ENCODE measurements at regions not wholly inside any gene's neighbourhood (a gene's known extent, or its start where the extent isn't known, plus 50 kb on each side); places are given as distances from the start of the nearest gene placed in this dataset.

- Histone ChIP-seq H3K79me2 (ENCODE audit: insufficient read depth, low read length) (no peaks in the 10 kb centered on the region), H3K27me3 (ENCODE audit: insufficient read depth, low read length, poor library complexity) (no peaks in the 10 kb centered on the region), H3K36me3 (ENCODE audit: insufficient read depth, low read length) (no peaks in the 10 kb centered on the region), H3K4me3 (ENCODE audit: low read depth in 1 of 2, low read length in 2 of 2) (no peak overlapping the region), H3K27ac (ENCODE audit: low read length) (no peak overlapping the region), H2AFZ (ENCODE audit: low read depth, low read length) (no peak overlapping the region), H3K4me2 (ENCODE audit: insufficient read depth, low read length) (no peak overlapping the region), H3K9ac (ENCODE audit: low read depth, low read length) (no peak overlapping the region), H3K9me3 (ENCODE audit: insufficient read depth, low read length, severe bottlenecking) (no peaks in the 10 kb centered on the region), H4K20me1 (ENCODE audit: insufficient read depth, low read length) (no peaks in the 10 kb centered on the region), H3K4me1 (ENCODE audit: insufficient read depth, low read length) (peaks cover 10% of the 10 kb centered on the region; the same call in 1 of the 2 replicates)
- ATAC-seq (ENCODE audit: insufficient read depth, low read depth) (no peak), DNase-seq (no peak)
- TF ChIP-seq CTCF (IDR thresholded peaks at IDR 0.05; ENCODE audit: borderline replicate concordance, extremely low read depth, low read length, poor library complexity, severe bottlenecking) (no peak), EZH2 (IDR thresholded peaks at IDR 0.05; ENCODE audit: borderline replicate concordance, low read depth, low read length, severe bottlenecking) (no peak)
Observed at GRCh38 chrX:120740072-120740471, 110.2 kb upstream of the C1GALT1C1 start.

GRCh38 chrX:120739300-120739699 is 109.4 kb upstream of the C1GALT1C1 start:
- Histone ChIP-seq H3K27ac (ENCODE audit: low read length) (no peak overlapping the region), H3K36me3 (ENCODE audit: insufficient read depth, low read length) (no peaks in the 10 kb centered on the region), H3K4me1 (ENCODE audit: insufficient read depth, low read length) (peaks cover 10% of the 10 kb centered on the region; the same call in 1 of the 2 replicates), H3K4me3 (ENCODE audit: low read depth in 1 of 2, low read length in 2 of 2) (no peak overlapping the region), H4K20me1 (ENCODE audit: insufficient read depth, low read length) (no peaks in the 10 kb centered on the region), H3K27me3 (ENCODE audit: insufficient read depth, low read length, poor library complexity) (no peaks in the 10 kb centered on the region), H2AFZ (ENCODE audit: low read depth, low read length) (no peak overlapping the region), H3K79me2 (ENCODE audit: insufficient read depth, low read length) (no peaks in the 10 kb centered on the region), H3K9me3 (ENCODE audit: insufficient read depth, low read length, severe bottlenecking) (no peaks in the 10 kb centered on the region), H3K4me2 (ENCODE audit: insufficient read depth, low read length) (no peak overlapping the region), H3K9ac (ENCODE audit: low read depth, low read length) (no peak overlapping the region)
- no peak for DNase-seq
- TF ChIP-seq EZH2 (IDR thresholded peaks at IDR 0.05; ENCODE audit: borderline replicate concordance, low read depth, low read length, severe bottlenecking), result no peak
- TF ChIP-seq CTCF (IDR thresholded peaks at IDR 0.05; ENCODE audit: borderline replicate concordance, extremely low read depth, low read length, poor library complexity, severe bottlenecking), result no peak
- peak; percentile 83 for ATAC-seq (ENCODE audit: insufficient read depth, low read depth)

GRCh38 chrX:120736989-120737388 is 107.1 kb upstream of the C1GALT1C1 start:
- Histone ChIP-seq H3K36me3 (ENCODE audit: insufficient read depth, low read length) (no peaks in the 10 kb centered on the region), H3K27ac (ENCODE audit: low read length) (no peak overlapping the region), H4K20me1 (ENCODE audit: insufficient read depth, low read length) (no peaks in the 10 kb centered on the region), H3K27me3 (ENCODE audit: insufficient read depth, low read length, poor library complexity) (no peaks in the 10 kb centered on the region), H3K9ac (ENCODE audit: low read depth, low read length) (no peak overlapping the region), H3K4me1 (ENCODE audit: insufficient read depth, low read length) (peaks cover 10% of the 10 kb centered on the region; the same call in 1 of the 2 replicates), H3K4me2 (ENCODE audit: insufficient read depth, low read length) (no peak overlapping the region), H3K4me3 (ENCODE audit: low read depth in 1 of 2, low read length in 2 of 2) (no peak overlapping the region), H3K9me3 (ENCODE audit: insufficient read depth, low read length, severe bottlenecking) (no peaks in the 10 kb centered on the region), H2AFZ (ENCODE audit: low read depth, low read length) (no peak overlapping the region), H3K79me2 (ENCODE audit: insufficient read depth, low read length) (no peaks in the 10 kb centered on the region)
- no peak for ATAC-seq (ENCODE audit: insufficient read depth, low read depth)
- TF ChIP-seq CTCF (IDR thresholded peaks at IDR 0.05; ENCODE audit: borderline replicate concordance, extremely low read depth, low read length, poor library complexity, severe bottlenecking), result no peak
- no peak for TF ChIP-seq EZH2 (IDR thresholded peaks at IDR 0.05; ENCODE audit: borderline replicate concordance, low read depth, low read length, severe bottlenecking)
- DNase-seq, result no peak

GRCh38 chrX:120735966-120736365 is 106.1 kb upstream of the C1GALT1C1 start:
- Histone ChIP-seq H4K20me1 (ENCODE audit: insufficient read depth, low read length) (no peaks in the 10 kb centered on the region), H3K27ac (ENCODE audit: low read length) (no peak overlapping the region), H3K36me3 (ENCODE audit: insufficient read depth, low read length) (no peaks in the 10 kb centered on the region), H2AFZ (ENCODE audit: low read depth, low read length) (no peak overlapping the region), H3K27me3 (ENCODE audit: insufficient read depth, low read length, poor library complexity) (no peaks in the 10 kb centered on the region), H3K9ac (ENCODE audit: low read depth, low read length) (no peak overlapping the region), H3K9me3 (ENCODE audit: insufficient read depth, low read length, severe bottlenecking) (no peaks in the 10 kb centered on the region), H3K79me2 (ENCODE audit: insufficient read depth, low read length) (no peaks in the 10 kb centered on the region), H3K4me3 (ENCODE audit: low read depth in 1 of 2, low read length in 2 of 2) (no peak overlapping the region), H3K4me1 (ENCODE audit: insufficient read depth, low read length) (peaks cover 10% of the 10 kb centered on the region; the same call in 1 of the 2 replicates), H3K4me2 (ENCODE audit: insufficient read depth, low read length) (no peak overlapping the region)
- TF ChIP-seq EZH2 (IDR thresholded peaks at IDR 0.05; ENCODE audit: borderline replicate concordance, low read depth, low read length, severe bottlenecking), result no peak
- DNase-seq (no peak), ATAC-seq (ENCODE audit: insufficient read depth, low read depth) (no peak)

Data from DND-41 (cell line).